Upper lobe of left lung (tissue), 6 donors: ENCODE measurements at regions not wholly inside any gene's neighbourhood (a gene's known extent, or its start where the extent isn't known, plus 50 kb on each side); places are given as distances from the start of the nearest gene placed in this dataset.

Experiments used
- ATAC-seq, 2 donors: fragments of 200-7000 bp; cut with Tn5 transposase; one replicate each; pipeline ENCODE4 v1.9.1; 2022; ENCODE audit warnings: mild to moderate bottlenecking in 2 of 2, moderate library complexity in 2 of 2; ENCODE audit not compliant: low FRiP score in 2 of 2
- DNase-seq, 2 donors: peaks; one replicate each; pipeline ENCODE4 v3.0.0-alpha.2; 2019 to 2020
- H3K27ac ChIP-seq, 4 donors: fragments of 200-600 bp; sonication (generic); one replicate each; pipeline ENCODE4 v1.5.1; 2016 to 2019
- H3K27me3 ChIP-seq, 4 donors: fragments of 200-600 bp; sonication (generic); one replicate each; pipeline ENCODE4 v1.5.1; 2017 to 2019
- H3K36me3 ChIP-seq, 4 donors: fragments of 200-600 bp; sonication (generic); one replicate each; pipeline ENCODE4 v1.5.1; 2016 to 2019
- H3K4me1 ChIP-seq, 4 donors: fragments of 200-600 bp; sonication (generic); one replicate each; pipeline ENCODE4 v1.5.1; 2018 to 2019
- H3K4me3 ChIP-seq, 4 donors: fragments of 200-600 bp; sonication (generic); one replicate each; pipeline ENCODE4 v1.5.1; 2017 to 2019; ENCODE audit warnings: mild to moderate bottlenecking in 2 of 4, moderate library complexity in 1 of 4
- H3K9me3 ChIP-seq, 4 donors: fragments of 200-600 bp; sonication (generic); one replicate each; pipeline ENCODE4 v1.5.1; 2018 to 2019
- EP300 ChIP-seq, 4 donors: sonication (generic); formaldehyde crosslinking; IDR thresholded peaks; one replicate each; pipeline ENCODE4 v1.5.1; 2017; ENCODE audit warnings: antibody characterized with exemption in 4 of 4, control low read depth in 2 of 4
- POLR2A ChIP-seq, 4 donors: fragments of 450-650 bp; IDR thresholded peaks; one replicate each; pipeline ENCODE4 v1.5.1; 2016 to 2017; ENCODE audit warnings: antibody characterized with exemption in 4 of 4, mild to moderate bottlenecking in 2 of 4
- POLR2AphosphoS5 ChIP-seq, 2 donors: sonication (generic); formaldehyde crosslinking; IDR thresholded peaks; one replicate each; pipeline ENCODE4 v1.5.1; 2017; ENCODE audit warnings: antibody characterized with exemption in 2 of 2
- WGBS, 2 donors: methylation state at CpG; one replicate each; pipeline ENCODE4 v1.1.5; 2017 to 2018; 5-methylcytosine and 5-hydroxymethylcytosine counted together
- TF ChIP-seq, protein P1 (sequence below), 6 experiments: fragments of 450-650 bp in 4 of 6; fragments of 200-600 bp in 2 of 6; sonication (generic) in 2 of 6; IDR thresholded peaks; one replicate each; pipeline ENCODE4 v1.5.1; 2016 to 2019; ENCODE audit warnings: antibody characterized with exemption in 6 of 6
- donor health status: DM: no; HTN: no; CAD: no; lungs with moderate emphysema.
- donor health status: DM: no; HTN: yes; CAD: no; lungs with severe emphysema.

DNA sequence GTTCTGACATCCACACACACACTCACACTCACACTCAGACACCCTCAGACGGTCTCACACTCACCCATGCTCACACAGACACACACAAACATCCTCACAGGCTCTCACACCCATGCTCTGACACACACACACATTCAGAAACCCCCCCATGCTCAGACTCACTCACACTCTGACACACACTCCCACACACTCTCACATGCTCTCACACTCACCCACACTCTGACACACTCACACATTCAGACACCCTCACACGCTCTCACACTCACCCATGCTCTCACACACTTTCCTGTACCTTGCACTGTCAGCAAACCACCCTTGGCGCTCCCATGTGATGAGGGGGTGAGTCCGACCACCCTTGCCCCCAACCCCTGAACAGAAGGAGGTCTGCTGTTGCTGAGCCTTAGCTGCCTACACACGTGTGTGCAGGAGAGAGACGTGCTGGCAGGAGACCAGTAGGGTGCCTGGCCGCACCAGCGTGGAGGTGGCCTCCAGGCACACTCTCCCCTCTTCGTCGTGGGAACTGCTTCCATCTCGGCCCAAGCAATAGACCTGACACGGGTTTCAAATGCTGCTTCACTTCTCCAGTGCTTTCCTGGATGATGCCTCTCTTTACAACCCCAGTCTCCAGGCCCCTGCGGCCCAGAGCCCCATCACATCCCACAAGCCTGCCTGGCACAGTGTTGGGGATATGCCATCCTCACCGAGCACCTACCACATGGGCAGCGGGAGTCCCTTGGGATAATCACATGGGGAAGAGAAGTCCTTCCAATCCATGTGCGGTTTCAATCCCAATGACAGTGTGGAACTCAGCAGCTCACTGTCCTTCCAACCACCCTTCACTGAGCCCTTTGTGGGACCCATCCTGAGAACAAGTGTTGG is 267.8 kb upstream of the FOXF1 start:
- Histone ChIP-seq H3K9me3 (no peaks in the 10 kb centered on the region), H3K4me3 (no peak overlapping the region), H3K36me3 (no peaks in the 10 kb centered on the region), H3K27me3 (no peaks in the 10 kb centered on the region), H3K27ac (peak overlapping the region; percentile 4 to 86 (median 66)), H3K4me1 (peaks cover 3 to 8% (median 5%) of the 10 kb centered on the region in 4 donors)
- peak in 1 of 2 donors; percentile 68 for ATAC-seq
- DNase-seq: no peak
- TF ChIP-seq POLR2AphosphoS5 (IDR thresholded peaks at IDR 0.05) (no peak), POLR2A (IDR thresholded peaks at IDR 0.05) (no peak), EP300 (IDR thresholded peaks at IDR 0.05) (no peak)
- TF ChIP-seq, protein P1, sequence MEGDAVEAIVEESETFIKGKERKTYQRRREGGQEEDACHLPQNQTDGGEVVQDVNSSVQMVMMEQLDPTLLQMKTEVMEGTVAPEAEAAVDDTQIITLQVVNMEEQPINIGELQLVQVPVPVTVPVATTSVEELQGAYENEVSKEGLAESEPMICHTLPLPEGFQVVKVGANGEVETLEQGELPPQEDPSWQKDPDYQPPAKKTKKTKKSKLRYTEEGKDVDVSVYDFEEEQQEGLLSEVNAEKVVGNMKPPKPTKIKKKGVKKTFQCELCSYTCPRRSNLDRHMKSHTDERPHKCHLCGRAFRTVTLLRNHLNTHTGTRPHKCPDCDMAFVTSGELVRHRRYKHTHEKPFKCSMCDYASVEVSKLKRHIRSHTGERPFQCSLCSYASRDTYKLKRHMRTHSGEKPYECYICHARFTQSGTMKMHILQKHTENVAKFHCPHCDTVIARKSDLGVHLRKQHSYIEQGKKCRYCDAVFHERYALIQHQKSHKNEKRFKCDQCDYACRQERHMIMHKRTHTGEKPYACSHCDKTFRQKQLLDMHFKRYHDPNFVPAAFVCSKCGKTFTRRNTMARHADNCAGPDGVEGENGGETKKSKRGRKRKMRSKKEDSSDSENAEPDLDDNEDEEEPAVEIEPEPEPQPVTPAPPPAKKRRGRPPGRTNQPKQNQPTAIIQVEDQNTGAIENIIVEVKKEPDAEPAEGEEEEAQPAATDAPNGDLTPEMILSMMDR (IDR thresholded peaks at IDR 0.05): no peak
- 78 to 81% methylated on average over 7 to 16 of the region's 16 CpGs for whole genome bisulfite sequencing, 2 donors

DNA sequence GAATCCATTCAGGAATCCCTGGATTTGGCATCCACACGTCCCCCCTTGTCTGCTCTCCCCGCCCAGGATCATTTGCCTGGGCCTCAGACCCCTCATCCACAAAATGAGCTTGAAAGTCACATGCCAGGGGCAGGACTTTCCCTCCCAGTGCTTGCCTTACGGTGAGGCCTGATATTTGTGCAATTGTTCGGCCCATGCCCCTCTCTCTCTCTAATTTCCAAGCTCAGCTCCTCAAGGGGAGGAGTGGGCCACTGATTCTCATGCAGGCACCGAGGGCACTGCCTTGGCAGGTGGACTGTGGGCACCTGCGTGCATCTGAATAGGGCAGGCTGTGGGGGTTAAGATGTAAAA is 267.2 kb upstream of the FOXF1 start:
- no peaks in the 10 kb centered on the region for H3K27me3 ChIP-seq
- 76 to 89% methylated on average over 5 to 6 of the region's 6 CpGs for WGBS, 2 donors
- no peaks in the 10 kb centered on the region for H3K36me3 ChIP-seq
- TF ChIP-seq POLR2A (IDR thresholded peaks at IDR 0.05) (no peak), POLR2AphosphoS5 (IDR thresholded peaks at IDR 0.05) (no peak), EP300 (IDR thresholded peaks at IDR 0.05) (no peak)
- TF ChIP-seq, protein P1 (IDR thresholded peaks at IDR 0.05): no peak
- H3K27ac ChIP-seq: peak overlapping the region in 3 of 4 donors; percentile 4 to 86 (median 83)
- no peak for DNase-seq
- no peak for ATAC-seq
- no peaks in the 10 kb centered on the region for H3K9me3 ChIP-seq
- peaks cover 3 to 8% (median 5%) of the 10 kb centered on the region in 4 donors for H3K4me1 ChIP-seq
- H3K4me3 ChIP-seq: no peak overlapping the region

DNA sequence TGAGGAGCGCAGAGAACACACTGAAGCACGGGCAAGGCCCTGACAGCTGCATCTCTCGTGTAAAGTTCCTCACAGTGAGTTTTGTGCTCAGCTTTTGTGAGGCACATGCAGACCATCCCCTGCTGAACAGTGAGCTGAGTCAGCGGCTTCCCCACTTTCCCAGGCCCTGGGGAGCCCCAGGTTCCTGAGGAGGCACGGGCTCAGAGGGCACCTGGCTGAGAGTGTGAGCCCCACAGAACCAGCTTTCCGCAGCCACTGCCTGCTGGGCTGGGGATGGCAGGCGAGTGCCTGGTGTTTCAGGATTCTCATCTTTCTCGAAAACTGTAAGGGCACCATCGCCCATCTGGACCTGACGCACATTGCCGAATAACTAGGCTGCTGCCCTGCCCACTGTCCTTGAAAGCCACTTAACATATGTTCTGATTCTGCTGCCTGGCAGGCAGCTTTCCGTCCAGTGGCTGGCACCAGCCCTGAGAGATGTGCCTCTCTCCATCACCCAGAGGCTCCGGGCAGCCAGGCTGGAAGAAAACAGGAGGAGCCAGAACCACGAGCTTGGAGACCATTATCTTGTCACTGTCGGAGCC is 266.7 kb upstream of the FOXF1 start:
- Histone ChIP-seq H3K27ac (peak overlapping the region; percentile 69 to 86 (median 77)), H3K4me3 (no peak overlapping the region), H3K27me3 (no peaks in the 10 kb centered on the region), H3K4me1 (peaks cover 3 to 8% (median 5%) of the 10 kb centered on the region in 4 donors), H3K36me3 (no peaks in the 10 kb centered on the region), H3K9me3 (no peaks in the 10 kb centered on the region)
- 72 to 73% methylated on average over 15 of the region's 15 CpGs for WGBS, 2 donors
- no peak for DNase-seq
- TF ChIP-seq POLR2AphosphoS5 (IDR thresholded peaks at IDR 0.05): no peak
- no peak for ATAC-seq

DNA sequence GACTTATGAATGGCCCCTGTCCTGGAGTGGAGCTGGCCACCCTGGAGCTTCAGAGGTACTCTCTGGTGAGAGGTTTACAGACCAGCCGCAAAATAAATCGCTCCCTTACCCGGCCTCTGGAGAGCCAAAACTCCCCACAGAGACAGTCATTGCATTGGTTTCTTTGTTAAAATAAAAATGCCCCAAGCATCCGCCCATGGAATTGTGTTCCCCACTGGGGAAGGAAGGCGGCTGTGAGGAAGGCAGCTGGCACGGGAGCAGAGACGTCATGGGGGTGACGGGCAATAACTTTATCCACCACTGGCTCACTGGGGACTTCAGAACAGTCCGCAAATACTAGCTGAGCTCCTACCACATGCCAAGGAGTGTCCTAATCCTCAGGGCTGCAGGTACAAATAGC is 266.2 kb upstream of the FOXF1 start:
- DNase-seq (no peak), ATAC-seq (no peak)
- Histone ChIP-seq H3K27ac (peak overlapping the region; percentile 69 to 86 (median 77)), H3K27me3 (no peaks in the 10 kb centered on the region), H3K9me3 (no peaks in the 10 kb centered on the region), H3K4me1 (peaks cover 3 to 8% (median 5%) of the 10 kb centered on the region in 4 donors), H3K4me3 (no peak overlapping the region), H3K36me3 (no peaks in the 10 kb centered on the region)
- no peak for TF ChIP-seq POLR2A (IDR thresholded peaks at IDR 0.05)
- peak in 1 of 4 donors; percentile 28 for TF ChIP-seq EP300 (IDR thresholded peaks at IDR 0.05)
- peak in 1 of 2 donors; percentile 58 for TF ChIP-seq POLR2AphosphoS5 (IDR thresholded peaks at IDR 0.05)
- TF ChIP-seq, protein P1 (IDR thresholded peaks at IDR 0.05): no peak
- WGBS, 2 donors: 46 to 61% methylated on average over 8 to 9 of the region's 9 CpGs

DNA sequence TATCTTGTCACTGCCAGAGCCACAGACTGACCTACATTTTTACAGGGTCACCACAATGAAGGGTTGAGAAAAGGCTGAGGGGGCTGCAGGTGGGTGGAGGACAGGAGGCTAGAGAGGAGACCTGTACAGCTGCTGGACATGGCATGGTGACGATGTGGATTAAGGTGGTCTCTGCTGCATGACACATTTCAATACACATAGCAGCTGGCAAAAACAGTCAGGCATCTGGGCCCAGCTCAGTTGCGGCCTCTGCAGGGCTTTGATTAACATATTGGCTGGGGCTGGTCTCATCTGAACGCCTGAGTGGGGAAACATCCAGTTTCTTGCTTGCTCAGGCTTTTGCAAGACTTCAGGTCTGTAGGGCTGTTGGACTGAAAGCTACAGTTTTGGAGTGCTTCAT is 265.4 kb upstream of the FOXF1 start:
- TF ChIP-seq EP300 (IDR thresholded peaks at IDR 0.05) (no peak), POLR2AphosphoS5 (IDR thresholded peaks at IDR 0.05) (no peak), POLR2A (IDR thresholded peaks at IDR 0.05) (no peak)
- TF ChIP-seq, protein P1 (IDR thresholded peaks at IDR 0.05): no peak
- peaks cover 0 to 8% (median 5%) of the 10 kb centered on the region in 4 donors for H3K4me1 ChIP-seq
- ATAC-seq (no peak), DNase-seq (no peak)
- H3K27me3 ChIP-seq: no peaks in the 10 kb centered on the region
- H3K27ac ChIP-seq: peak overlapping the region; percentile 69 to 86 (median 77)
- no peak overlapping the region for H3K4me3 ChIP-seq
- no peaks in the 10 kb centered on the region for H3K9me3 ChIP-seq
- no peaks in the 10 kb centered on the region for H3K36me3 ChIP-seq
- WGBS, 2 donors: 98 to 100% methylated on average over 2 to 3 of the region's 3 CpGs
